ENCODE measurements at regions not wholly inside any gene's neighbourhood (a gene's known extent, or its start where the extent isn't known, plus 50 kb on each side); places are given as distances from the start of the nearest gene placed in this dataset.
"Not testable (repeated sequence)": the region's sequence is repeated elsewhere in the genome, so short reads cannot be mapped to it uniquely, and the experiment has no call there.

- not testable (repeated sequence) for TF ChIP-seq ZNF660 (tag by site-specific recombination; IDR thresholded peaks at IDR 0.05); CTCF (tag by site-specific recombination; IDR thresholded peaks at IDR 0.05); REST (tag by site-specific recombination; IDR thresholded peaks at IDR 0.05); SP2 (tag by site-specific recombination; IDR thresholded peaks at IDR 0.05); ZFP3 (tag by site-specific recombination; IDR thresholded peaks at IDR 0.05; ENCODE audit: low read depth); ZNF837 (tag by site-specific recombination; IDR thresholded peaks at IDR 0.05); KLF7 (tag by site-specific recombination; IDR thresholded peaks at IDR 0.05; ENCODE audit: borderline replicate concordance); REPIN1 (tag by site-specific recombination; IDR thresholded peaks at IDR 0.05; ENCODE audit: low read depth); ZNF621 (tag by site-specific recombination; IDR thresholded peaks at IDR 0.05); ZNF274 (IDR thresholded peaks at IDR 0.05; ENCODE audit: low read length); ZNF274 (tag by site-specific recombination; IDR thresholded peaks at IDR 0.05; ENCODE audit: borderline replicate concordance); ZEB2 (tag by site-specific recombination; IDR thresholded peaks at IDR 0.05); ZNF677 (tag by site-specific recombination; IDR thresholded peaks at IDR 0.05)
Measured at GRCh38 chr11:57943766-57944165, 79.9 kb upstream of the OR9Q1 start.
